ENCODE measurements at regions not wholly inside any gene's neighbourhood (a gene's known extent, or its start where the extent isn't known, plus 50 kb on each side); places are given as distances from the start of the nearest gene placed in this dataset.

- no peaks in the 10 kb centered on the region for H3K4me1 Mint-ChIP-seq
- H3K27ac Mint-ChIP-seq = no peak overlapping the region
- no peaks in the 10 kb centered on the region for H3K27me3 Mint-ChIP-seq
- no peak for DNase-seq
- no peaks in the 10 kb centered on the region for H3K9me3 Mint-ChIP-seq
- H3K36me3 Mint-ChIP-seq = no peaks in the 10 kb centered on the region
- no peak overlapping the region for H3K4me3 Mint-ChIP-seq
- CTCF ChIA-PET = no interaction called here
These were observed 218.5 kb downstream of the NUAK1 start for GRCh38 chr12:105920161-105920684.

- CTCF ChIA-PET = no interaction called here
- no peak for DNase-seq
- no peaks in the 10 kb centered on the region for H3K36me3 Mint-ChIP-seq
- no peak overlapping the region for H3K4me3 Mint-ChIP-seq
- no peak overlapping the region for H3K27ac Mint-ChIP-seq
- H3K4me1 Mint-ChIP-seq = no peaks in the 10 kb centered on the region
- no peaks in the 10 kb centered on the region for H3K27me3 Mint-ChIP-seq
- no peaks in the 10 kb centered on the region for H3K9me3 Mint-ChIP-seq
These were observed 217.7 kb downstream of the NUAK1 start for GRCh38 chr12:105921055-105921454.

GRCh38 chr12:105921872-105922669, 216.7 kb downstream of the NUAK1 start:
- Mint-ChIP-seq H3K36me3 (no peaks in the 10 kb centered on the region), H3K9me3 (no peaks in the 10 kb centered on the region), H3K27ac (no peak overlapping the region), H3K4me3 (no peak overlapping the region), H3K27me3 (no peaks in the 10 kb centered on the region), H3K4me1 (no peaks in the 10 kb centered on the region)
- CTCF ChIA-PET = no interaction called here
- DNase-seq = no peak

GRCh38 chr12:105922670-105923102, 216.1 kb downstream of the NUAK1 start:
- Mint-ChIP-seq H3K4me1 (no peaks in the 10 kb centered on the region), H3K4me3 (no peak overlapping the region), H3K27me3 (no peaks in the 10 kb centered on the region), H3K27ac (no peak overlapping the region), H3K36me3 (no peaks in the 10 kb centered on the region), H3K9me3 (no peaks in the 10 kb centered on the region)
- CTCF ChIA-PET = no interaction called here
- DNase-seq = no peak

- Mint-ChIP-seq H3K27me3 (no peaks in the 10 kb centered on the region), H3K9me3 (no peaks in the 10 kb centered on the region), H3K4me1 (no peaks in the 10 kb centered on the region), H3K36me3 (no peaks in the 10 kb centered on the region), H3K4me3 (no peak overlapping the region), H3K27ac (no peak overlapping the region)
- no peak for DNase-seq
- CTCF ChIA-PET = no interaction called here
These were observed 214.1 kb downstream of the NUAK1 start for GRCh38 chr12:105924526-105925208.

GRCh38 chr12:105927564-105927963, 211.2 kb downstream of the NUAK1 start:
- no peaks in the 10 kb centered on the region for H3K4me1 Mint-ChIP-seq
- H3K4me3 Mint-ChIP-seq = no peak overlapping the region
- CTCF ChIA-PET = no interaction called here
- no peaks in the 10 kb centered on the region for H3K36me3 Mint-ChIP-seq
- no peak overlapping the region for H3K27ac Mint-ChIP-seq
- H3K9me3 Mint-ChIP-seq = no peaks in the 10 kb centered on the region
- H3K27me3 Mint-ChIP-seq = no peaks in the 10 kb centered on the region
- DNase-seq = no peak

GRCh38 chr12:105928436-105928835, 210.3 kb downstream of the NUAK1 start:
- CTCF ChIA-PET = no interaction called here

GRCh38 chr12:105929192-105929591, 209.6 kb downstream of the NUAK1 start:
- Mint-ChIP-seq H3K4me3 (no peak overlapping the region), H3K27ac (no peak overlapping the region), H3K36me3 (no peaks in the 10 kb centered on the region), H3K9me3 (no peaks in the 10 kb centered on the region), H3K27me3 (no peaks in the 10 kb centered on the region), H3K4me1 (no peaks in the 10 kb centered on the region)
- CTCF ChIA-PET = no interaction called here
- DNase-seq = no peak

More at GRCh38 chr12:105928436-105928835, 210.3 kb downstream of the NUAK1 start:
- H3K27ac Mint-ChIP-seq = no peak overlapping the region
- H3K36me3 Mint-ChIP-seq = no peaks in the 10 kb centered on the region
- H3K4me1 Mint-ChIP-seq = no peaks in the 10 kb centered on the region
- no peak for DNase-seq
- H3K27me3 Mint-ChIP-seq = no peaks in the 10 kb centered on the region
- H3K4me3 Mint-ChIP-seq = no peak overlapping the region
- no peaks in the 10 kb centered on the region for H3K9me3 Mint-ChIP-seq

GRCh38 chr12:105930557-105931503, 207.9 kb downstream of the NUAK1 start:
- CTCF ChIA-PET = no interaction called here
- H3K4me1 Mint-ChIP-seq = no peaks in the 10 kb centered on the region

GRCh38 chr12:105931762-105932570, 206.8 kb downstream of the NUAK1 start:
- H3K4me1 Mint-ChIP-seq = no peaks in the 10 kb centered on the region
- no peak overlapping the region for H3K4me3 Mint-ChIP-seq
- no peaks in the 10 kb centered on the region for H3K36me3 Mint-ChIP-seq
- H3K9me3 Mint-ChIP-seq = no peaks in the 10 kb centered on the region
- H3K27me3 Mint-ChIP-seq = no peaks in the 10 kb centered on the region
- CTCF ChIA-PET = no interaction called here
- DNase-seq = no peak
- H3K27ac Mint-ChIP-seq = no peak overlapping the region

More at GRCh38 chr12:105930557-105931503, 207.9 kb downstream of the NUAK1 start:
- Mint-ChIP-seq H3K27me3 (no peaks in the 10 kb centered on the region), H3K27ac (no peak overlapping the region), H3K4me3 (no peak overlapping the region), H3K36me3 (no peaks in the 10 kb centered on the region), H3K9me3 (no peaks in the 10 kb centered on the region)
- DNase-seq = no peak

- CTCF ChIA-PET = interaction anchor here (0.5 kb wide), 1 partner anchor 1157 kb away, joined by 7 read pairs; no protein-coding TSS in a partner anchor
- no peaks in the 10 kb centered on the region for H3K36me3 Mint-ChIP-seq
- DNase-seq = no peak
- no peaks in the 10 kb centered on the region for H3K27me3 Mint-ChIP-seq
- no peaks in the 10 kb centered on the region for H3K4me1 Mint-ChIP-seq
- no peak overlapping the region for H3K27ac Mint-ChIP-seq
- no peak overlapping the region for H3K4me3 Mint-ChIP-seq
- no peaks in the 10 kb centered on the region for H3K9me3 Mint-ChIP-seq
These were observed 204.8 kb downstream of the NUAK1 start for GRCh38 chr12:105933671-105934665.

GRCh38 chr12:105935106-105935505, 203.6 kb downstream of the NUAK1 start:
- H3K4me3 Mint-ChIP-seq = no peak overlapping the region
- H3K4me1 Mint-ChIP-seq = no peaks in the 10 kb centered on the region
- CTCF ChIA-PET = no interaction called here
- no peak overlapping the region for H3K27ac Mint-ChIP-seq
- H3K9me3 Mint-ChIP-seq = no peaks in the 10 kb centered on the region
- DNase-seq = no peak
- no peaks in the 10 kb centered on the region for H3K36me3 Mint-ChIP-seq
- H3K27me3 Mint-ChIP-seq = no peaks in the 10 kb centered on the region

GRCh38 chr12:105935981-105936380, 202.8 kb downstream of the NUAK1 start:
- H3K27me3 Mint-ChIP-seq = no peaks in the 10 kb centered on the region
- no peaks in the 10 kb centered on the region for H3K4me1 Mint-ChIP-seq
- H3K4me3 Mint-ChIP-seq = no peak overlapping the region
- no peak overlapping the region for H3K27ac Mint-ChIP-seq
- H3K36me3 Mint-ChIP-seq = no peaks in the 10 kb centered on the region
- no peak for DNase-seq
- CTCF ChIA-PET = no interaction called here
- H3K9me3 Mint-ChIP-seq = no peaks in the 10 kb centered on the region
